ENCODE measurements at regions not wholly inside any gene's neighbourhood (a gene's known extent, or its start where the extent isn't known, plus 50 kb on each side); places are given as distances from the start of the nearest gene placed in this dataset.

- Histone ChIP-seq H3T11ph (ENCODE audit: low read length) (no peak overlapping the region), H2BK15ac (ENCODE audit: low read depth, low read length) (no peak overlapping the region), H4K5ac (ENCODE audit: insufficient read length, low read depth, low read length) (no peak overlapping the region), H4K91ac (ENCODE audit: insufficient read length, low read depth, low read length) (no peak overlapping the region), H3K4me1 (ENCODE audit: insufficient read depth, low read length) (no peaks in the 10 kb centered on the region), H3K9me3 (ENCODE audit: control insufficient read depth, low read depth, low read length) (no peaks in the 10 kb centered on the region), H2AFZ (ENCODE audit: low read length) (no peak overlapping the region), H2AK5ac (ENCODE audit: insufficient read length, low read length) (no peak overlapping the region), H3K27ac (ENCODE audit: insufficient read length, low read depth, low read length) (no peak overlapping the region), H3K4ac (ENCODE audit: low read depth, low read length) (no peak overlapping the region), H3K79me2 (ENCODE audit: insufficient read depth, low read length) (no peaks in the 10 kb centered on the region), H2BK20ac (ENCODE audit: low read depth, low read length, poor library complexity, severe bottlenecking) (no peak overlapping the region), H3K27me3 (ENCODE audit: insufficient read depth, low read length) (no peaks in the 10 kb centered on the region), H2BK120ac (ENCODE audit: low read depth, low read length, poor library complexity, severe bottlenecking) (no peak overlapping the region), H4K20me1 (ENCODE audit: control insufficient read depth, insufficient read depth, insufficient read length) (no peaks in the 10 kb centered on the region), H3K4me2 (ENCODE audit: insufficient read depth, insufficient read length, low read length) (no peak overlapping the region), H4K8ac (replicated peaks; ENCODE audit: insufficient read length, low read depth, low read length) (no peak overlapping the region), H3K23me2 (ENCODE audit: insufficient read length, low read depth, low read length, poor library complexity, severe bottlenecking) (no peaks in the 10 kb centered on the region), H3K79me1 (ENCODE audit: insufficient read depth, low read depth, low read length, poor library complexity, severe bottlenecking) (no peaks in the 10 kb centered on the region), H3K18ac (ENCODE audit: insufficient read length, low read depth, low read length) (no peak overlapping the region), H2BK5ac (ENCODE audit: insufficient read length, low read length) (no peak overlapping the region), H3K23ac (ENCODE audit: insufficient read length, low read depth, low read length) (no peak overlapping the region), H3K56ac (ENCODE audit: insufficient read length, low read depth, low read length) (no peak overlapping the region), H3K9ac (ENCODE audit: extremely low read depth, insufficient read length, low read length) (no peak overlapping the region), H3K14ac (ENCODE audit: insufficient read depth, low read length) (no peak overlapping the region), H2BK12ac (ENCODE audit: insufficient read length, low read depth, low read length) (no peak overlapping the region)
- H3K4me3 Mint-ChIP-seq, result no peak overlapping the region
- H3K36me3 Mint-ChIP-seq (ENCODE audit: insufficient read depth in 1 of 3, low read depth in 3 of 3), result no peaks in the 10 kb centered on the region
- no peaks in the 10 kb centered on the region; a peak in 1 of 5 replicates for H3K9me3 Mint-ChIP-seq
- H3K27me3 Mint-ChIP-seq (ENCODE audit: low read depth), result no peaks in the 10 kb centered on the region; the same call in 1 of the 2 replicates
- no peaks in the 10 kb centered on the region for H3K4me1 Mint-ChIP-seq
- TF ChIP-seq CTCF (conservative IDR thresholded peaks at IDR 0.05), result no peak
- no peak for DNase-seq
- H3K27ac Mint-ChIP-seq, result no peak overlapping the region
Observed at GRCh38 chr9:80004714-80005113, 432.9 kb downstream of the TLE4 start.

Data from H9 (cell line).